Umbilical cord (tissue), 1 donor: ENCODE measurements at regions not wholly inside any gene's neighbourhood (a gene's known extent, or its start where the extent isn't known, plus 50 kb on each side); places are given as distances from the start of the nearest gene placed in this dataset.

Experiments used
- DNase-seq: peaks from one replicate; pipeline ENCODE4 v3.0.0-alpha.2; 2015; ENCODE audit warnings: low spot score

DNA sequence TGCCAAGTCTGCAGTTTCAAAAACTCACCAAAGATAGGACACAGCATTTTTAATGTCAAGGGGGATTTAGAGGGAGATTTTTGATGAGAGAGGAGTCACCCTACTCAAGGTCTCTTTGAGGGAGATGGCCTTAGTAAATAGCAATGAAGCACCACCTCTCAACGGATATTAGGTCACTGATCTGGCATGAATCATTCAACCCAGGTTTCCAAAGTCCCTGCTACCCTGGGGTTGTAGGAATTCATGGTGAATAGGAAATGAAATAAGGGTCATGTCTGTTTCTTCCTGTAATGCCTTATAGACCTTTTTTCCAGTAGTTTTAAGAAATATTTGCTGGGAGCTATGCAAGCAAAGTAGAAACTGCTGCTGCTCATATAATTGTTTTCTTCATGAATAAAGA lies 2154.9 kb downstream of the LRRC4C start:
- DNase-seq: peak; percentile 7

DNA sequence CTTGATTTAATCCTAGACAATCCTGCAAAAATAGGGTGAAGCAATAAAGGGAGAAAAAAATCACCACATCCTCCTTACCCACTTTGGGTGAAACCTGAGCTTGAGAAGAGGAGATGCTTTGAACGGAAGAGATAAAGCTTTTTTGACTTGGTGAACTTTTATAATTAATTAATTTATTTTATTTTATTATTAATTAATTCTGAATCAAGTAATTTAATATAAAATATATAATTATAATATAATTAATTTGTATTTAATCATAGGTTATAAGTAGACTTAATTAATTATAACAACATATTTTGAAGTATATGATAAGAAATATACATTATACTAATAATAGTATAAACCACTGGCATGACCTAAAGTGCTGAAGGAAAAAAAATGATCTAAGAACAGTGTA lies 2164.8 kb downstream of the LRRC4C start:
- no peak for DNase-seq

DNA sequence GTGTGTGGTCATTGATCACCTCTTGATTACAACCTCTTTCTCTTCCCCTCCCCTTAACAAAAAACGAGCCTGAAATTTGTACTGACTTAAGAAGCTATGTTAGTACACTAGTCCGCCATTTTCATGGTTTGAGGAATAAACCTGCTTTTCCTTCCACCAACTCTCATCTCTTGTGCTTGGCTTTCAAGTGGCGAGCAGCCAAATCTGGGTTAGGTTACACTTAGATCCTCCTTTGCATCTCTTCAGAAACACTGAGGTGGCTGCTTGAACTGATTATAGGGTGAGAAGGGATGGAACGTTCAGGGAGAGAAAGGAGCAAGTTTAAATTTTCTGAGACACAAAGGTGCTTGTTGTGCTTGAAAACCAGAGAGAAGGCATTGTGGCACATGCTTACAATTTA lies 2171.4 kb downstream of the LRRC4C start:
- no peak for DNase-seq

DNA sequence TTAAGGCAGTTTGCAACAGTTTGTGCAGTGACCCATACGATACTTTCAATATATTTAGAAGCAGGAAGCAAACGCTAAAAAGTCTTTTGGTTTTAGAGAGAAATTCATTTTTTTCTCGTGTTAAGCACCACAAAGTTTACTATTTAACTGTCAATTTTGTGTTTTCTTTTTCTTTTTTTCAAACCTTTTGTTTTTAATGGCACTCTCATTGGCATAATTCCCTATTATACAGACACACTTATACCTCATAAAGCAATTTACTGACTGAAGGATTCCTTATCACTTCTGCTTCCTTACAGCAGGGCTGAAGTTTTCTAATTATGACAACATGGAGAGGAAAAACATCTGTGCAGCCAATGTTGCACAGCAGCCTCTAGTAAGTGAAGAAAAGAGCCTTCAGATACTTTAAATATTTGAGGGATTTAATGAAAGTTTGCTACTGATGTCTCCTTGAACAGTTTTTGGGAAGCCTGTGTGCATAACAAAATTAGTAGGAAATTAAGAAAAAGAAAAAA lies 2191.2 kb downstream of the LRRC4C start:
- peak; percentile 33 for DNase-seq

DNA sequence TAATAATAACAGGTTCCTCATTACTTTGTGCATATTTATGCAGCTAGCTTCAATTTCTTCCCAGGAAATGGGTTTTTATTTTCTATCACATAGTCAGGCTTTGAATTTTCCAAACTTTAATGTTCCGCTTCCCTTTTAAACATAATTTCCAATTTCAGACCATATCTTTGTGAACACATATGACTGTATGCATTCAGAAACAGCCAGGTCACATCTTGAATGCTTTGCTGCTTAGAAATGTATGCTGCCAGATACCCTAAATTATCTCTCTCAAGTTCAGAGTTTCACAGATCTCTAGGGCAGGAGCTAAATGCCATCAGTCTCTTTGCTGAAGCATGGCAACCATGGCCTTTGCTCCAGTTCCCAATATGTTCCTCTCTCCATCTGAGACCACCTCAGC lies 2203.8 kb downstream of the LRRC4C start:
- no peak for DNase-seq

DNA sequence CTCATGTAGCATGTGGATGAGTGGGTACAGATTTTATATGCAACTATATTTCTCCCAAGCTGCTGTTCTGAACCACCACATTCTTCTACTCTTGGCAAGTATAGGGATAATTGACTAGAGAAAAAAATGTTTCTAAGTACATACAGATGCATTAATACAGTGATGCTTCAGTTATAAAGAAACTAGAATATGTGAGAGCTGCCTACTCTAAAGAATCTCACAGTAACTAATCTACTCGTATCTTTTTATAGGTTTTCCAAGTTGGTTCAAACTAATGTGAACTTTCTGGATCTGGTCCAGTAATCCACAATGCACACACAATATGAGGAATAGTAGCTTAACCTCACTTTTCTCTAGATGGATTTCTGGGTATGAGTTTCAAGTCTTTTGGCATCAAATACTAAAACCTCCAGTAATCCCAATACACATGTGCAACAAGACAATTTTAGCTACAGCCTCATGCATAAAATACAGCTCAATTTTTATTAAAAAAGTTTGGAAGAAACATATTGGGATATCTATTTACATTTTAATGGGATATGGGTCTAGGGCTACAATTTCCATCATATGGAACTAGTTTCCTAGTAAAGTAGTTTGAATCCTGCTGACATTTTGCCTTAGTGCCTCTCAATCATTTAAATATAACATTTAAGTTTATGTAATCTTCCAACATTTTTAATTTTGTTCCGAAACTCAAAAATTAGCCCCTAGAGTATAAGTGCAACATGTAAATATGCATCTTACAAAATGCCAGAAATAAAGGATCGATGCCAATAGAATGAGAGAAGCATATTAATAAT lies 2209.7 kb downstream of the LRRC4C start:
- no peak for DNase-seq

DNA sequence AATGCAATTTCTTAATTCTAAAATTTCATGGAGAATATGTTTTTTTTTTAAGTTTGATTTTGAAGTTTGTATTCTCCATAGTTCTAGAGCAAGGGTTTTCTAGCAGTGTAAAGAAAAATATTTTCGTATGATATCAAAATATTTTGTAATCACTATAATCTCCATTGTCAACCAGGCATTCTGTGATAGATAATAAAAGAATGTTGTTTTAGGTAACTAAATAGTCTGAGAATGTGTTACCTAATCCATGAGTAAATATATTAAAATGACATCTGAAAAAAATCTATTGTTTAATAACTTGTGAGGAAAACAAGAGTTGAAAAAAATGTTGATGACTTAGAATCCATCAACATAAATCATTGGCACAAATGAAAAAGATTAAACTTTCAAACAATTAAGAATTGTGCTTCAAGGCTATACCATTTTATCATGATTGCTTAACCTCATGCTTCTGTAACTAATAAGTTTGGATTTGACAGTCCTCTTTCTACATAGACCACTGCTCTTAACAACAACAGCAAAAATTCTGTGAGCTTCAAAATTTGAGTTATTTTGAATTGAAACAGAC lies 2211.8 kb downstream of the LRRC4C start:
- no peak for DNase-seq

DNA sequence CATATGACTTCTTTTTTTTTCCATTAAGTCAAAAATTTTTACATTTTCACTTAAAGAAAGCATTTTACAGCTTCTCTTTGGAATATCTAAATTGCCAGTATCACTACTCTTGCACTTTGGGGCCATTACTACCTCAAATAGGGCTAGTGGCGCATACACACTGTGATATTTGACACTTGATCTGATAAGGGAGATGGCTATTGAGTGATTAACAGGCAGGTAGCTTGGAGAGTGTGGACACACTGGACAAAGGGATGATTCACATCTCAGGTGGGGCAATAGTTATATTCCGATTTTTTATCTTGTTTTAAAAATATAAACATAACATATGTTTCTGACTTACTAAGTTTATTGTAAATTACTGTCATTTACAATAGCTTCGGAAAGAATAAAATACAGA lies 2219.9 kb downstream of the LRRC4C start:
- no peak for DNase-seq

DNA sequence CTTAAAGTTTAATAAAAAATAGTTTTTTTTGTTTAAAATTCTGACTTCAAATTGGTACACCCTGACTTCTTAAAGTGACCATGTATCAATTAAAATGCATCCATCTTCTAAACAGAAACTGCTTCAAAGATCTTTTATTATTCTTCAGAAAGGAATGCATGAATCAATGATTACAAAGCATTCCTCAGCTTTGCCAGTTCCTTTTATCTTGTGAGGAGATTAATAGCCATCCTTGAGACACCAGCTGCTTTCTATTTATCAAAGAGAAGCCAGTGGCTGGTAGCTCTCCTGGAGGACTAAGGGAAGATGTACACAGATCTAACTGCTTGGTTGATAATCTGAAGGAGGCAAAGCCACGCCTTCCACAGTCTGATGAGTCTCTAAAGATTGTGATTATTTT lies 2222.5 kb downstream of the LRRC4C start:
- no peak for DNase-seq

DNA sequence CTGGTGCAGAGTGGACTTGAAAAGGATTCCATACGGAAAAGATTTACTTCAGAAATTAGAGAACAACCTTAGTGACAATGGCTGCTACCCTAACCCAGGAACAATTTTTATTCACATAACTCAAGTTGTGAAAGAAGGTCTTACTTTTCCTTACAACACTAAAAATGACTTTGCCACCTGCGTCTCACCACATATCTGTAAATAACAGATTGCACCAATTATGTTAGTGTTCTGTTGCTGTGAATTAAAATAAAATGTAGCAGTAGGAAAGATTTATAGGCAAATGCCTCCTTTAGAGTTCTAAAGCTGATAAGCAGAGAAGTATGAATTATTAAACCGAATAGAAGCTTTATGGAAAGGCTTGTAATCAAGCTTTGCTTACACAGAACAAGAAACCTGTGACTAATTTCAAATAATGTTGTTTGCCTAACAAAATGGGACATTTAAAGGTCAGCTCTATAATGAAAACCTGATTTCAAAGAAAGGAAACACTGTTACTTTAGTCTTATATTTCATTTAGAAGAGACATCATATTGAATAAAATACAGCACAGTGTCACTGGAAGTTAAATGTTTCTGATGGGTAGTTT lies 2237.8 kb downstream of the LRRC4C start:
- DNase-seq: no peak

DNA sequence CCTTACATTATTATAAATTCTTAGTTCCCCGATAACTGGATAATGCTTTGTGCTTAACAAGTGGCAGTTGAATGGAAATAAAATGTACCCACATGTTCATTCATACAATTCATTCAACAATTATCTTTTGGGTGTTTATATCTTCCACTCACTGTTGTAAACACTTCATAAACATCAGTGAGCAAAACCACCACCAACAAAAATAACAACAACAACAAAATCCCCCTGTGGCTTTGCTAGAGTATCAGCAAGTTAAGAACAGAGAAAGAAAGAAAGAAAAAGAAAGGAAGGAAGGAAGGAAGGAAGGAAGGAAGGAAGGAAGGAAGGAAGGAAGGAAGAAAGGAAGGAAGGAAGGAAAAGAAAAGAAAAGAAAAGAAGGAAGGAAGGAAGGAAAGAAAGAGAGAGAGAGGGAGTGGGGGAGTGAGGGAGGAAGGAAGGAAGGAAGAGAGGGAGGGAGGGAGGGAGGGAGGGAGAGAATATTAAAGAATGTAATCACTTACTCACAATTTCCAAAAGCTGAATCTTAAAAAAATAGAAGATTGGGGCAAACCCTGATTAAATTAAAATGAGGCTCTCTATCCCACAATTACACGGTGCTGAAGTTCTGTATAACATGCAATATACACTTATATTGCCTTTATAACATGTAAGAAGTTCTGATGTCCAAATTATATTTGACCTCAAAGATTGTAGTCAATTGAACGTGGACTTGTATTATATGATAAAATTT lies 2238.8 kb downstream of the LRRC4C start:
- no peak for DNase-seq

DNA sequence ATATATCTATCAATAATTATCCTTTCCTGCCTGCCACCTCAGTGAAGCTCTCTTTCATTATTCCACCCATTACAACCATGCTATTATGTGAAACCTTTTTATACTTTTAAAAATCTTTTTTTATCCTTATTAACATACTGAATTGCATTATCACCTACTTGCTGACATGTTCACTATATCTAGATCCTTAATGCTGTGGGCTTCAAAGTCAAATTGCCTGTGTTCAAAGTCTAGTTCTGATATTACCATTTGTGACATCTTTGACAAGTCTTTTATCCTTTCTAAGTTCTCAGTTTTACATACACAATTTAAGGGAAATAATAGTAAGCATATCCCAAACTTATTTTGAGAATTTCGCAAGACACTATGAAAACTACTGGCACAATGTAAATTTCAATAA lies 2239.4 kb downstream of the LRRC4C start:
- DNase-seq: no peak

DNA sequence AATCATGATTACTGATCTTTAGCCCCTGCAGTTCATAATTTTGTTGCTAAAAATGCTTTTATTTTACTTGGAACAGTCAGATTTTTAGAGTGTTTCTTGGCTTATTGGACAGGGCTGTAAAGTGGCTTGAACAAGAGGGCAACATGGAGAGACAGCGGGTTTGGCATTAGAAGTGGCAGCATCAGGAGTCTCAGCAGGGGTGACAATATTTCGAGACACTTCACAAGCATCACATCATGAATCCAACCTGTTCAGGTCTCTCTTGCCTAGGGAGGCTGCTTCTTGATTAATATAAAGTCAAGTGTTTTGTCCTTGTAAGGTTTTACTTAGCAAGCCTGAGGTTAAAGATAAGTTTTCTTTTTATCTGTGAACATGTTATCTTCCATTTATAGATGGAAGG lies 2249.5 kb downstream of the LRRC4C start:
- DNase-seq: no peak

DNA sequence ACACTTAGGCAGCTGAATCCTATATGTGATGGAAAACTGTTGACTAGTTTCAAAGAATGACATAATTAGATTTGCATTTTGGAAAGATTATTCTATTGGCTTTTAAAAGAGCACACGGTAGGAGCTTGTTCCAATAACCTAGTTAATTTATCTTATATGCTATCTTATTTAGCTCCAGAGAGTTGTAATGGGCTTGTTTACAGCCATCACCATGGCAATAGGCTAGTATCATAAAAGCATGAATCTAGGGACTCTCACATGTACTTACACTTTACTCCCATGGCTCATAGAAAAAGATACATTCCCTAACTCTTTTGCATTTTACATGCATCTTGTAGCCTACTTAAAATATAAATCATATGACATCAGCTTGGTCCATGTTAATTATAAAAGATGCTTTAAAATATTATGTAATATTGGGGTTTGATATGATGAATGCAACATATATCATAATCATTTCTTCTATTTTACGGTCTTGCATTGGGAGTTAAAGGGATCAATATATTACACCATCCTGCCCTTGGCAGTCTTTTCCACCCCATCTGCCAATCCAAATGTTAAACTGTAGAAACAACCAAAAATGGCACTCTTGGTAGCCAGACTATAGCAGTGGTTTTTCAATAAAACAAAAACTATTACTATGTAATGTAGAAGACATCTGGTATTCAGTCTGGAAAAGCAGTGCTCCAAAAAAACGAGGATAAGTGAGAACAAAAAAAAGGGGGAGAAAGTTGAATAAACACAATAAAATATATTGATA lies 2254.0 kb downstream of the LRRC4C start:
- no peak for DNase-seq

DNA sequence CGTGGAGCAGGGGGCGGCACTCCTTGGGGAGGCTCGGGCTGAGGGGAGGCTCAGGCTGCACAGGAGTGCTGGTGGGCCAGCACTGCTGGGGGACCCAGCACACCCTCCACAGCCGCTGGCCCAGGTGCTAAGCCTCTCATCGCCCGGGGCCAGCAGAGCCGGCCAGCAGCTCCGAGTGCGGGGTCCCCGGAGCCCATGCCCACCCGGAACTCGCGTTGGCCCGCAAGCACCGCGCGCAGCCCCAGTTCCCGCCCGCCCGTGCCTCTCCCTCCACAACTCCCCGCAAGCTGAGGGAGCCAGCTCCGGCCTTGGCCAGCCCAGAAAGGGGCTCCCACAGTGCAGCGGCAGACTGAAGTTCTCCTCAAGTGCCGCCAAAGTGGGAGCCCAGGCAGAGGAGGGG lies 2266.8 kb downstream of the LRRC4C start:
- no peak for DNase-seq

DNA sequence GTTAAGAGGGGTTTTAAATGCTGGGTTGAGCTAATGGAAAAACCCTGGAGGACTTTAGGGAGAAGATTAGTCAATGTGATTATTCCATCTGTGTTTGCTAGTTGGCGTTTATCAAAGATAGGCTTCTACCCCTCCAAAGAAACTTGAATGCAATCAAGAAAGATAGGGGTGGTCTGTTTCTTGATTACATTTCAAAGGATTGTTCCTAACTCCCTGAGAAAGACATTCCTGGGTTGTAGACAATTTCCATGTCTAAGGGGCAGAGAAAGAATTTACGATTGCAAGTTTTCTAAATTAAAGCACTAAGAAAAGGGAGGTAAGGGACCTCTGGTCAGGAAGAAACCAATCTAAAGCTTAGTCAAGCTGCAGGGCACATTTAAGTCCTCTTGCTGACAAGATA lies 2268.7 kb downstream of the LRRC4C start:
- no peak for DNase-seq

DNA sequence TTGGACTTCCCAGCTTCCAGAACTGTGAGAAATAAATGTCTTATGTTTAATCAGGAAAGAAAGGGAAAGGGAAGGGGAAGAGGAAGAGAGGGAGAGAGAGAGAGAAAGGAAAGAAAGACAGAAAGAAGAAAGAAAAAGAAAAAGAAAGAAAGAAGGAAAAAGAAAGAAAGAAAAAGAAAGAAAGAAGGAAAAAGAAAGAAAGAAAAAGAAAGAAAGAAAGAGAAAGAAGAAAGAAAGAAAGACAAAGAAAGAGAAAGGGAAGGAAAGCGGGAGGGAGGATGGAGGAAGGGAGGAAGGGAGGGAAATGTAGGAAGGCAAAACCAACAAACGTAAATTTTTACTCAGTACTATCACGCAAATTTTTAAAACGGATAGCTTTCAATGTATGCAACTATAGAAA lies 2281.8 kb downstream of the LRRC4C start:
- no peak for DNase-seq

DNA sequence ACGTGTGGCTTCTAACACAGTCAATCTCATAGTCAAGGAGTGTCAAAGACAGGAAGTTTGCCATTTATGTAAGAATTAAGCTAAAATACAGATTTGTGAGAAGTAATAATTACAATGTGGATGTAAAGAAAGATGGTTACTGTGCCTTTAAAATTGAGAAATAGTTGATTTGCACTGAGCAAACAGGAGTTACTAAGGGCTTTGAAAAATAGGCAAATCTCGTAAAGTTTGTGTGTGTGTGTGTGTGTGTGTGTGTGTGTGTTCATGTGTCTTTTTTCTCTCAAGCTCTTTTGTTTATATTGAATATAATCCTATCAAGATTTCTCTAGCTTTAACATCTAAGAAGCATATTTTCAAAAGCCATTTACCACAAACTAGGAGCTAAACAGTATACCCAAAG lies 2284.5 kb downstream of the LRRC4C start:
- DNase-seq: no peak

DNA sequence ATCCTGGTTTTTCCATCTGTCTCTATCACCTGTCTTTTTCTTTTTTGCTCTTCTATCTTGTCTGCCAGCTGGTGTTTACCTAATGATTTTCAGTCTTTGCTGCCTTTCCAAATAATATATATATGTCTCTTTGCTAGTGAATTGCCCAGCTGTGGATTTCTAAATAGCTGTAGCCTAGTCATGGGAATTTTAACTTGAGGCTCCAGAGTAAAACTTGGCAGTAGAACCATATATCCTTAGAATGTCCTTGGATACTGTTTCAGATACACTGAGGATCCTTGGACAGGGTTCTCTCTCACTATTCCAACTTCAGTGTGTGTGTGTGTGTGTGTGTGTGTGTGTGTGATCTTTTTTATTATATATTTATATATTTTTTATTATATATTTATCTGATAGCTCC lies 2285.3 kb downstream of the LRRC4C start:
- no peak for DNase-seq

DNA sequence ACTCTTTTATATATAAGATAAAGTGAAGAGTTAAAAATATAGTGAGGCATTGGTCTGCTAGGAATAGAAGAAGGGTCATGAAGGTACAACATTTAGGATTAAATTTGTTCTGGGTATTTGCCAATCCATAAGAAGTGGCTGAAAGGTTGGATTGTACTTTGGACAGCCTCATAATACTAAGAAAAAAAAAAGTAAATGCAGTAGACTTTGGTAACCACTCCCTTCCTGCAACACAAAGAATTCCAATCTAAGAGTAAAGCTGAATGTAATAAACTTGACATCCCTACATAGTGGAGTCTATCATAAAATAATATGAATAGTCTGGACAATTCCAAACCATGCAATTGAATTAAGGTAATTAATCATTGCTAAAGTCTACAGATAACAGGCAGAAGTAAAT lies 2294.4 kb downstream of the LRRC4C start:
- no peak for DNase-seq

DNA sequence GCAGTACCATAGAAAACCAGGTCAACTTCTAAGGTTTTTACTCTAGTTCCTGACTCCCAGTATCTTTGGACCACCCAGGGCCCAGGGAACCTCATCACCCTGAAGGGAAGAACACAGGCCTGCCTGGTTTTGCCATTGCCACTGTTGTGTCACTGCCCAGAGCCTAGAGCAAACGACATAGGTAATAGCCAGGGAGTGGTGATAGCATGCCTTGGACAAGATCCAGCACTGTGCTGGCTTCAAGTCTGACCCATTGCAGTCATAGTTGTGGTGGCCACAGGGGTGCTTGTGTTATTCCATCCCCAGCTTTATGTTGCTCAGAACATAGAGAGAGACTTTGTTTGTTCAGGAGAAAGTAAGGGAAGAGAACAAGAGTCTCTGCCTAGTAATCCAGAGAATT lies 2310.2 kb downstream of the LRRC4C start:
- DNase-seq: no peak

DNA sequence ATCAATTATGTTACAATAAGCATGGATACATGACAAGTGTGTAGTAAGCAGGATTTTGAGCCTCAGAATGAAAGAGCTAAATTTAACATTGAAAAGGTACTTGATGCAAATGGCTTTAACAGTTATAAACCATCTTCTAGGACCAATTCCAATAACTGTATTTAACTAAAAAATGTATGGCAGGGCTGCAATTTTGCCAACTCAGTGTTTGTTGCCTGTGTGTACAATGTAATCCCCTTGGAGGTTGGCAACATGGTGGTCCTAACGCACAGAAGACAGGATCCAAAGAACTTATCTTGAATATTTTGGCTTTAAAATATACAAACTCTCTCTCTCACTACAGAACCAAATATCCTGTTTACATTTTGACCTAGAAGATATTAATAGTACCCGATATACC lies 2314.1 kb downstream of the LRRC4C start:
- DNase-seq: no peak
